ENCODE measurements at regions not wholly inside any gene's neighbourhood (a gene's known extent, or its start where the extent isn't known, plus 50 kb on each side); places are given as distances from the start of the nearest gene placed in this dataset.

DNA sequence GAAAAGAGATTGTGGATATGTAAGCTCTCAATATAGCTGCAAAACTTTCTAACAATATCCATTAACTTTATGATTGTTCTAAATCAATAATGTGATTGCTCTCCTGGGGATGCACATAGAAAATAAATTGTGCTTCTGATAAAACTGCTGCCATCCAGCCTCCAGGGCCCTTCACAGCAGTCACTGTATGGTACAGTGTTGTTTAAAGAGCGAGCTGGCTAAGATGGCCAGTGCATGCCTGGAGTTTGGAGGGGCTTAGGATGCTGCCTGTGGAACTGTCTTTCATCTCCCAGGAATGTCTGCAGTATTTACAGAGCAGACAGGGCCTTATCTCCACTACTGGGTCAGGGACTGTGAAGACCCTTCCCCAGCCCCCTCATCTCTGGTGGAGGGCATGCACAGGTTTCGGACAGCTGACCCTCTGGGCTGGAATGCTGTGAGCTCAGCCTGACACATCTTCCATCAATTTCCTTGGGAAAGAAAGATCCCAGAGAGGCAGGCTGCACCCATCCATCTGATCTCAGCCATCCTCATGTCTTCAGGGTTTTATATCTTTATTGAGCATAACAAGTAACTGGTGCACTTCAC, 137.0 kb downstream of the PLPP3 start:
- in situ Hi-C loops (cut with MboI; ENCODE audit: low sequenced_read_pairs) = no loop called here

DNA sequence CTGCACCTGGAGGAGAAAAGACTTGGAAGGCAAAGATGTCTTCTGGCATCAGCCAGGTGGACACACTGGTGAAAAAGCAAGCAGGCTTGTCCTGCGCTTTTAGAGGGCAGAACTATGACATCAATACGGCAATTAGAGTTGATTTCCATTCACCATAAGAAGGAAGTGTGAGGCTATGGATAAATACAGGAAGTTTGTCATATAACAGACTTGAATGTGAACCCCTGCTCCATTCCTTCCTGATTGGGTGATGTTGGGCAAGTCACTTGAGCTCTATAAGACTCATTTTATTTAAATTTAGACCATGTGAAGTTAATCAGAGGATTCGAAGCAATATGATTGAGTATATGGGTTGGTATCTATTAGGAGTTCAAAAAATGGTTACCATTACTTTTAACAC, 137.8 kb downstream of the PLPP3 start:
- in situ Hi-C loops (cut with MboI; ENCODE audit: low sequenced_read_pairs) = no loop called here

DNA sequence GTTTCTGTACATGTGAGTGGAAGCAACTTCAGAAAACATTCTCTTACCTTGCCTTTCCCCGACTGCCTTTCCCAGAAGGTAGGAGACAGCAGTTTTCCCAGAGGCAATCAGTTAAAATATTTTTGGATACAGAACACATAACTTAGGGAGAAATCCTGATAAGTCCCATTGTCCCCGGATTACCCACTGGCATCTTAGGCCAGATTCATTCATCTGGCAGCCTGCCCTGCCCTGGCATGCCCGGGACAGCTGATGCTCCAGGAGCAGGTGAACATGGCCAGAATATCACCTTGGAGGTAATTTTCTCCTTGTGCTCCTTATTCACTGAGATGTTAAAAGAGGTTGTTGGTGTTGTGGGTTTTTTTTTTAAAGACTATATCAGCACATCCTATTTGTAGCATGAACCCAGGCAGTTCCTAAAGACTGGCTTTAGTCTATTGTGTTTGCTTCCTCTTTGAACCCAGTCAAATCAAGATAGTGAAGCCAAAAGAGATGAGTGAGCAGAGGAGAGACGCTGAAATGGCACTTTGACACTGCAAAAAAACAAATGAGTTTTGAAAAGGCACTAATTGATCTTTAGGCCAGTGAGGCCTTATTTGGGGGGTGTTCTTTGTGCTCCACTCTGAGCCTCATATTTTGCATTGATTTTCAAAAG, 139.6 kb downstream of the PLPP3 start:
- in situ Hi-C loops (cut with MboI; ENCODE audit: low sequenced_read_pairs) = no loop called here

DNA sequence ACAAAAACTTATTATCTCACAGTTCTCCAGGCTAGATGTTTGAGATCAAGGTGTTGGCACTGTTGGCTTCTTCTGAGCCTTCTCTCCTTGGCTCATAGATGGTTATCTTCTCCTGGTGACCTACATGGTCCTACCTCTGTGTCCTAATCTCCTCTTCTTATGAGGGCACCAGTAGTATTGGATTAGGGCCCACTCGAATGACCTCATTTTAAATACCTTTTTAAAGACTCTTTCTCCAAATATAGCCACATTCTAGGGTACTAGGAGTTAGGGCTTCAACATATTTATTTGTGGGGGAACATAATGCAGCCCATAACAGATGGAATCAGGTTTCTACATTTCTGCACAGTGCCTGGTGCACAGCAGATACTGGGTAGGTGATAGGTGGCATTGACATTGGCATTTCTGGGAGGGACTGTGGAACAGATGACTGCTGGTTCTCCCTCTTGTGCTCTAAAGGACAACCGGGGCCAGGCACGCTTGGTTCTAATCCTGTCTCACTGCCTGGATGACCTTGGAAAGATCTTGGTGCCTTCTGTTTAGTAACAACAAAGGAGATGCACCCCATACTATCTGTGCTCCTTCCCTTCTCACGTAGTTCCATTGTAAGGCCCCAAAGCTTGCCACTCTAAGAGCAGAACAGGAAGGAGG, 140.3 kb downstream of the PLPP3 start:
- in situ Hi-C loops (cut with MboI; ENCODE audit: low sequenced_read_pairs) = no loop called here

DNA sequence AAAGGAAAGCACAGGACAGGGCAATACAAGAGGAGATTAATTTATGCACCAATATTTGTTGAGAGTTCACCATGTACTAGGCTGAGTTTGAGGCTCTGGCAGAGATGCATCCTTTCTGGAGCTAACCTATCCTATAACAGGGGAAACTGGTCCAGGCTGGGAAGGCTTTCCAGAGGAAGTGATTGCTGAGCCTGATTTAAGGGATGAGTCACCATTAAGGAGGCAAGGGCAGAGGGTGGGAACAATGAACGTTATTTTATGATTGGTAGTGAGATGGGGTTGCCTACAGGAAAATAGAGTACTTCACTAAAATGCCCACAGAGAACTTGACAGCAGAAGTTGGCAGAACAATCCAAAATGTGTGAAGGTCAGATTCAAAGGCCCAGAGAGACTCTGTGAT, 141.4 kb downstream of the PLPP3 start:
- in situ Hi-C loops (cut with MboI; ENCODE audit: low sequenced_read_pairs) = no loop called here

DNA sequence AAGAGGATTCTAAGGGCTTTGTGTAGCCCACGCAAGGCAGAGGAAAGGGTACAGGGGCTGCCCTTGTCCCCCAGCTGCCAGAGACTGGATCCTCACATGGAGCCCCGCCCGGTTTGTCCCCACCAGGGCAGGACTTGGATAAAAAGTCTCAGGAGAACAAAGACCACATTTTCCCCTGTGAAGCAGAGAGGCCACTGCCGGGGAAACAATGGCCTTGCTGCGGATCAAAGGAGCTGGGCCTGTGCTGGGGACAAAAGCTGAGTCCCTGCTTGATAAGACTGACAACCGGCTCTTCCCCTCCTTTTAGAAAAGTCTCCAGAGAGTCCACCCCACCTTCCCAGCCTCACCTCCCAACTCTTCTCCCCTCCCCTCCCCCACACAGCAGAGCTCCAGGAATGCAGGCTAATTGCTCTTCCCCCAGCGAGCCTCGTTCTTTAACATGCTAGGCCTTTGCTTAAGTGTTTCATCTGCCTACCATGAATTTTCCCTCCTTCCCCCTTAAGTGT, 142.4 kb downstream of the PLPP3 start:
- in situ Hi-C loops (cut with MboI; ENCODE audit: low sequenced_read_pairs) = no loop called here

DNA sequence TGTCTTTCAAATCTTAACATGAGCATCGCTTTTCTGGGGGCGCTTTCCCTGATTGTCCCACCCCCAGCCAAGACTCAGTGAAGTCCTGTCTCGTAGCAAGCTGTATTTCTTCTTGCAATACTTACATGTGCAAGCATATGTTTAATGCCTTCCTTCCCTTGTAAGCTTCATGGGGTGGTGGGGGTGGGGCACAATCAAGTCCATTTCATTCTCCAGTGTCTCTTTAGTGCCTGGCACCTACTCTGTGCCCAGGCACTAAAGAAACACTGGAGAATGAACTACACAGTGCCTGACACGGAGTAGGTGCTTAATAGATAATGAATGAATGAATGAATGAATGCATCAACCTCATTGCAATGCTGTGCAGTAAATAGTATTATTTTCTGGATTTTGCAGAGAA, 143.1 kb downstream of the PLPP3 start:
- in situ Hi-C loops (cut with MboI; ENCODE audit: low sequenced_read_pairs) = no loop called here

DNA sequence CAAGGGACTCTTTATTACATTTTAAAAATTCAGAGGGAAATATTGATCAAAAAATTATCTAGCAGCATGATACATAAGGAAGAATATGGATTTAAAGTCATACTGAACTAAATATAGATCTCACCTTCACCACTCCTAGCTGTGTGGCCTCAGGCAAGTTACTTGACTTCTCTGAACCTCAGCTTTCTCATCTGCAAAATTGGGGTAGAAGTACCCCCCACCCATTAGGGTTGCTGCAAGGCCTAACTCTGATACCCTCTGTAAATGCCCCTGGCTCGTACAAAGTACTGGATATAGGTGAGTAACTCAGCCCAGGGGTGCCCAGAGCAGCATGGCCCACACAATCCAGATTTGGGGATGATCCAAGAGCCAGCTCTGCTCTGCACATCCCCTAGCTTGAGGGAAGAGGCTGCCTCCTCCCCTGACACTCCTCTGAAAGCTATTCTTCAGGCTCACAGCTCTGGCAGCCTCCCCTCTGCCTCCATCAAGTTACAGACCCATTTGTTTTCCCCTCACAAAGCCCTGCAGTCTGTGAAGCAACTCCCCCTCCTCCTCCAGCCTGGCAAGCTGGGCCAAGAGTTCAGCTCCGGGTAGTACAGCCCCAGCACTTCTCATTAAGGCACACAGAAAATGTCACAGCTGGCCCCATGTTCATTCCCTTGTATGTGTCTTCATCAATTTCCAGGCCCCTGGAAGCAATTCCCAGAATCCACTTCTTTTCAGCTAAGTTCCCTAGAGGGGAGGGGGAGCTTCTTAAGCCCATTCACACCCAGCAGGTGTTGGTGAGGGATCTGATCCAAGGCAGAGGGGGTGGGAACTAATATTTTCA, 143.7 kb downstream of the PLPP3 start:
- in situ Hi-C loops (cut with MboI; ENCODE audit: low sequenced_read_pairs) = no loop called here

DNA sequence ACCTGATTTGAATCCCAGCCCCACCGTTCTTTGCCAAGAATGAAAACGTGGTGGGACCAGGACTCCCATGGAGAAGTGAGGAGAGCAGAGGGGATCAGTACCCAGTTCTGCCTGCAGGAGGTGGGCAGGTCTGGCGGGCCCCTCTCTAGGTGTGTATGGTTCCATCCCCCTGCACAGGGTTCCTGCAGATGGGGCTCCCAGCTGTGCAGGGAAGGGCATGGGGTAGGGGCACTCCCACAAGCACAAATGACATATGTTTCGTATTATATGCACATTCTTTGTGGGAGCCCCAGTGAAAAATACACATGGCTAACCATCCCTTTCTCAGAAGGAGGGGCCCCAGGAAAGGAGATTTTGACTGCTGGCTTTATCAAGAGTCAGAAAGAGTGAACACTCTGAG, 144.6 kb downstream of the PLPP3 start:
- in situ Hi-C loops (cut with MboI; ENCODE audit: low sequenced_read_pairs) = no loop called here

DNA sequence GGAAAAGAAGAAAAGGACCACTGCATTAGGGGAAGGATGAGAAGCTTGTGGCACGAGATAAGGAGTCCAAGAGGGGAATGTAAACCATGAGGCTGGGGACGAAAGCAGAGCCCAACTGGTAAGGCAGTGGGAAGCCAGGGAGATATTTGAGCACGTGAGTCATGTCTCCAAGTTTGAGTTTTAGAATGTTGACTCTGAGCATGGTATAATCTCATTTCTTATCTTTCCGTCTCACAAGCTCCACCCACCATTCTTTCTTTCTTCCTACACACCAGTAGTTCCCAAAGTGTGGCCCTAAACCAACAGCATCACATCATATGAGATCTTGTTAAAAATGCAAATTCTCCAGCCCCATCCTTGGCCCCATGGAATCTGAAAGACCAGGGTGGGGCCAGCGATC, 145.3 kb downstream of the PLPP3 start:
- in situ Hi-C loops (cut with MboI; ENCODE audit: low sequenced_read_pairs) = no loop called here

DNA sequence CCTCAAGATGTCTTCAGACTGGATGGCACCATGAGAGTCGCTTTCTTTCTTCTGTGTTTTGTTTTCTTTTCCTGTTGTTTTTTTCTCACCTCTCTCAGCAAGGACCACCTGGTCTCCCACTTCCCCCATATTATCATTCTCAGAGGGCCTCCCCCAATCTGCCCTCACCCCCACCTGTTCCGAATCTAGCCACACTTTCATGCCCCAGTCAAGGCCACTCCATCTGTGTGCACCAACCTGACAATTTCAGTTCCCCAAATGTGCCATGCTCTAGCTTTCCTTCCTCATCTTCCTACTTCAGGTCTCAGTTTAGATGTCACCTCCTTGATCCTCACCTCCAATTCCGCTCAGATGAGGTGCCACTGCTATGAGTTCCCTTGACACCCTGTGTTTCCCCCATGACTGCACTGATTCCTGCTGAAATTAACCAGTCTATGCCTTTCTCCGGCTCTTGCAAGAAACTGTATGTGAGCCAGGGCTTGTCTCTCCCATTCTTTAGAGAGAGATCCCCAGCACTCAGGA, 146.2 kb downstream of the PLPP3 start:
- in situ Hi-C loops (cut with MboI; ENCODE audit: low sequenced_read_pairs) = no loop called here

DNA sequence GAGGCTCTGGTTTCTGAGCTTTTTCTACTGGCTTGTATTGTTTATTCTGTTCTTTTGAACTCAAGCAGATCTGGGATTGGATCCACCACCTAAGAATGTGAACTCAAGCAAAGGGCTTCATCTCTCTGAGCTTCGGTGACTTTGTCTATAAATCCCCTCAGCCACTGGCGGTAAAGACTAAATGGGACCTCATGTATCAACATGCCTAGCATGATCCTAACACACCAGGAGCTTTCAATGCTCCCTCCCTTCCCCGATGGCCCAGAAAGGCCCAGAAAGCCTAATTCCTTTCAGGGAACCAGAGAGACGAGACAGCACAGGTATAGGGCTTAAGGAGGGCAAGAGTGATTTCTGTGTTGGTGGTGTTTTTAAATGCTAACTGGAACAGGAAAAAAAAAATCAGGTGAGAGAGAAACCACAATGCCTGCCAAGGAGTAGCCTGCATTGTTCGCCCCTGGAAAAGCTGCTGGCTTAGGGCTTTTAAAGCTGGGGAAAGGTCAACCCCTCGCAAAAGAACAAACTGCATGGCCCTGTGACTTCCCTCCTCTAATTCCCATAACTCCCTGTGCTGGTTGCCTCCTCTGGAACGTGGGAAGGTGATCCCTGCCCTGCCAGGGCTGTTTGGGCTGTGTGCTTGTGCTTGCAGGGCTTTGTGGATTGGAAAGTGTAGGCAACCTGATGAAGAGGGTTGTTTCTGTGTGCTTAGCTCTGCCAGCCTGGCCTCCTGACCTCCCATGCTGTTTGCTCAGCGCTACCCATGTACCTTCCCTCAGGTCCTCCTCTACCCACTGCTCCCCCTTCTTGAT, 147.0 kb downstream of the PLPP3 start:
- in situ Hi-C loops (cut with MboI; ENCODE audit: low sequenced_read_pairs) = no loop called here

DNA sequence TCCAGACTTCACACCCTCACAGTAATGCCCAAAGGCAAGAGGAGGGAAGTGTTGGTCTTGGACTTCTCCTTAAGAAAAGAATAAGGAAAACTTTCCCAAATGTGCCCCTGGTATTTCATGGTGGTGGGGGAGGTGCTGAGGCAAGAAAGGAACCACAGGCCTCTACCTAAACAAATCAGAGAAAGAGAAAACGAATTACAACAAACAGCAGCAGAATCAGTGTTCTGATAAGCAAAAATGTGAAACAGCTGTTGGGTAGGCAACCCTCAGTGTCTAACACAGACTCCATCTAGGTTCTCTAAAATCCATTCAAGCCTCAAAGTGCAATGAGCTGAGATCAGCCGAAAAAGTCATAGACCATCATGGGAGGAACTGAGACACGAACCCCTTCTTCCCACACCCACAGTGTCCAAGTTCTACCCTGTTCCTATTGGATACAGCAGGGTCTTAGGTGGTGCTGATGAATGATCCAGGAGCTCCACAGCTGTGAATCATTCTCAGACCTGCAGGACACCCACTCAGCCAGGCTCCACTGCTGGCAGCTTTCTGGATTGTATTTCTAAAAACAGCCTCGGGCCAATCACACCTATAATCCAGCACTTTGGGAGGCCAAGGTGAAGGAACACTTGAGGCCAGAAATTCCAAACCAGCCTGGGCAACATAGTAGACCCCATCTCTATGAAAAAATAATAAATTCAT, 149.1 kb downstream of the PLPP3 start:
- in situ Hi-C loops (cut with MboI; ENCODE audit: low sequenced_read_pairs) = no loop called here

DNA sequence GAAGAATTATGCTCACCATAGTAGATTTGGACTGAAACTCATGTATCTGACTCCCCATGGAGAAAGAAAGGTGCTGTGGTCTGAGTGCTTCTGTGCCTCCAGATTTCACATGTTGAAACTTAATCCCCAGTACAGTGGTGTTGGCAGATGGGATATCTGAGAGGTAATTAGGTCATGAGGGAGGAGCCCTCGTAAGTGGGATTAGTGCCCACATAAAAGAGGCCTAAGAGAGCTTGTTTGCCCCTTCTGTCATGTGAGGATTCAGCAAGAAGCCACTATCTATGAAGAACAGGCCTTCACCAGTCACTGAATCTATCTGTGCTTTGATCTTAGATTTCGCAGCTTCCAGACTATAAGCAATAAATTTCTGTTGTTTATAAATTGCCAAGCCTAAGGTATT, 150.1 kb downstream of the PLPP3 start:
- in situ Hi-C loops (cut with MboI; ENCODE audit: low sequenced_read_pairs) = no loop called here

DNA sequence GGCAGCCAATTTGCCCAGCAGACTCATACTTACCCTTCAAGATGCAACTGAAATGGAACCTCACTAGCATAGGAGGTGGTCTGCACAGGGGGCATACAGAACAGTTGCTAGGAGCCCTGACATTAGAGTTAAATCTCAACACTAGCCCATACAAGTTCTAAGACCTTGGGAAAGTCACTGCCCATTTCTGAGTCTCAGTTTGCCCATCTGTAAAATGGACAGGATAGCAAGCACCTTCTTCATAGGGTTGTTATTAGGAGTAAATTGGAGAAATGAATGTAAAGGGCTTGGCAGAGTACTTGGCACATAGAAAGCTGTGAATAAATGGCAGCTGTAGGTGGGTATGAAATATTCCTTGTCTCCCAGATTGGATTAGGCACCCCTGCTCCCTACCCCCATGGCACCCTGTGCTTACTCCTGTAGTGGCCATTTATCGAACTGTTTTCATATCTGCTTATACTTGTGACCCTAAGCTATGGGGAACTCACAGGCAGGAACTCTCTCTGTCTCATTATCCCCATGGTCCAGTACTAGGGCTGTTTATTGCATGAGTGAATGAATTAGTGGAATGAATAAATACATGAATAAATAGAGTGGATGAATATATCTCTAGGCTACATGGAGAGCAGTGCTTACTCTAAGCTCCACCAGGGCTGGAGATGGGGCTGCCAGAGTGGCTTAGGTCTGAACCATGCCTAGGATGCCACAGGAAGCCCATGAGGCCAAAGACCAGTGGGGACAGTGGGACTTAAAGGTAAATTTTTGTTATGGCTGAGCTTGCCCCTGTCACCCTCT, 152.6 kb downstream of the PLPP3 start:
- in situ Hi-C loops (cut with MboI; ENCODE audit: low sequenced_read_pairs) = no loop called here

DNA sequence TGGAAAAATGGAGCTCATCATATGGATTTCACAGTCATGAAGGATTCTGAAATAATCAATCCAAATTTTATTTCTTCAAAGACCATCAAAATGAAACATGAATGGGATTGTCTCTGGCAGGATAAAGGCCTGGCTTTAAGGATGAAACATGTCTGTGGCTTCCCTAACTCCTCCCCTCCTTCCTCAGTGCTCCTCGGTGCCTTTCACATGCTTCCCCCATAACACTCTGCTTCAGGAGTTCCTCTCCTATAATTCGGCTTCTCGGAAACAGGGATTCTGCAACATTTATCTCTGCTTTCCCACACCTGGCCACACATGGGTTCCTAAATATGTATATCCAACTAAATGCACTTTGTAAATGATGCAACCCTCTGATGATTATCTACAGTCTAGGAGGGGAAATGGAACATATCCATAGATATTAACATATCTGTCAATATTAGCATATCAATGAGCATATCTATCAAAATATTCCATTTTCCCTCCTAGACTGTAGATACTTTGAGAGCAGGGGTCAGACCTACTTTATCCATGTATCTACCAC, 153.8 kb downstream of the PLPP3 start:
- in situ Hi-C loops (cut with MboI; ENCODE audit: low sequenced_read_pairs) = no loop called here

DNA sequence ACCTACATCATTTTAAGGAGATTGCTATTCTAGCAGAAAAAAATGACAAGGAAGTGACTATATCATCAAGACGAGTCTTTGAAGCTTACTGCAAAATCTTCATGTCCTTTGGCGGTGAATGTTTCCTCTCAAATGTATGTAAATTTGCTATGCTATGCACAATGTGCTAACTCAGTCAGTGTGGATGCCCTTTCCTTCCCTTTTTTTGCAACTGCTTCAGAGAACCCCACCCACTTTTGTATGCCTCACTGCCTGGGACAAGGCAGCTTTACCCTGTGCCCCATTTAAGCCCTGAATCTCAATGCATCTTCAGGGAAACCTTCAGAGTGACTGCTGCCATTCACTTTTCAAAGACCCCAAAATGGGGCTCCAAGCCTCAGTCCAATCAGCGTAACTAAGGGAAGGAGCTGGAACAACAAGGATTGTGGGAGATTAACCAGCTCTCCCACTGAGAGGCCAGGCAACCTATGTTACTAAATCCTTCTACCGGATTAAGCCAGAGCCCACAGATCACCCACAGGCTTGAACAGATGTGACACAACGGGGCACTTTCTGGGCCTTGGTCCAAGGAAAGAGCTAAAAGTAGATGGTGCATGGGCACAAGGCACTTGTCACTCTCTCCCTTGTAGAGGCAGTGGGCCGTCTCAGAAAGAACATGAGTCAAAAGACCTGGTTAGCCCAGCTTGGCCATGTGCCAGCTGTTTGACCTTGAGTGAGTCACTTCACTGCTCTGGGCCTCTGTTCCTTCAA, 154.4 kb downstream of the PLPP3 start:
- in situ Hi-C loops (cut with MboI; ENCODE audit: low sequenced_read_pairs) = no loop called here

DNA sequence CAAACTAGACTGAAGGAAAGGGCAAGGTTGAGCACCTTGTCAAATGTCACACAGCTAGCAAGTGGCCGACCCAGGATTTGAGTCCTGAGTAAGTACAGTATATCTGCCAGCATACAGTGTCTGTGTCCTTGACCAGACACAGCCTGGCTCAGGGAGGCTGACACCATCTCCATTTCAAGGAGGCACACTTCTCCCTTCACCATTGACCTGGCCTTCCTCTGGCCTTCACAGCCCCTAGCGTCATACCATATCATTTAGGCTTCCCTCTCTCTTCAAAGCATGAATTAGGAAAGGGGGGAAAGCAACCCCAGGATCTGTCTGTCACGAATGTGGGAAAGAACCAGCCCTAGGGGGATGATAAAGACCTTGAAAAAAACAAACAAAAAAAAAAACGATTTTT, 155.6 kb downstream of the PLPP3 start:
- in situ Hi-C loops (cut with MboI; ENCODE audit: low sequenced_read_pairs) = no loop called here
